ENCODE measurements at regions not wholly inside any gene's neighbourhood (a gene's known extent, or its start where the extent isn't known, plus 50 kb on each side); places are given as distances from the start of the nearest gene placed in this dataset.

- TF ChIP-seq CTCF (IDR thresholded peaks at IDR 0.05; ENCODE audit: poor library complexity) (no peak), EZH2 (IDR thresholded peaks at IDR 0.05; ENCODE audit: borderline replicate concordance) (no peak), EZH2phosphoT487 (IDR thresholded peaks at IDR 0.05; ENCODE audit: low read depth, severe bottlenecking, unreplicated experiment) (no peak)
Observed at GRCh38 chr3:106343811-106344210, 475.0 kb upstream of the CBLB start.
